ENCODE measurements at regions not wholly inside any gene's neighbourhood (a gene's known extent, or its start where the extent isn't known, plus 50 kb on each side); places are given as distances from the start of the nearest gene placed in this dataset.

GRCh38 chr19:30675086-30675485 is 302.9 kb downstream of the ZNF536 start:
- Histone ChIP-seq H3K36me3 (no peaks in the 10 kb centered on the region), H3K27me3 (ENCODE audit: low read depth) (peaks cover 39% of the 10 kb centered on the region), H3K27ac (replicated peaks) (no peak overlapping the region), H3K4me3 (no peak overlapping the region), H3K4me1 (peaks cover 19% of the 10 kb centered on the region), H3K9me3 (replicated peaks) (no peaks in the 10 kb centered on the region)
- intact Hi-C loops (cut with micrococcal nuclease): no loop called here
- DNase-seq: no peak
- TF ChIP-seq CTCF (IDR thresholded peaks at IDR 0.05; ENCODE audit: borderline replicate concordance): no peak

- intact Hi-C loops (cut with micrococcal nuclease): no loop called here
- Histone ChIP-seq H3K27me3 (ENCODE audit: low read depth) (peaks cover 40% of the 10 kb centered on the region), H3K27ac (replicated peaks) (no peak overlapping the region), H3K36me3 (no peaks in the 10 kb centered on the region), H3K9me3 (replicated peaks) (no peaks in the 10 kb centered on the region), H3K4me1 (peaks cover 22% of the 10 kb centered on the region), H3K4me3 (no peak overlapping the region)
- no peak for TF ChIP-seq CTCF (IDR thresholded peaks at IDR 0.05; ENCODE audit: borderline replicate concordance)
- no peak for DNase-seq
Observed at GRCh38 chr19:30674656-30675055, 302.5 kb downstream of the ZNF536 start.

GRCh38 chr19:30673336-30673735 is 301.2 kb downstream of the ZNF536 start:
- Histone ChIP-seq H3K36me3 (no peaks in the 10 kb centered on the region), H3K4me3 (no peak overlapping the region), H3K27ac (replicated peaks) (no peak overlapping the region), H3K27me3 (ENCODE audit: low read depth) (peaks cover 45% of the 10 kb centered on the region), H3K4me1 (peaks cover 30% of the 10 kb centered on the region), H3K9me3 (replicated peaks) (no peaks in the 10 kb centered on the region)
- intact Hi-C loops (cut with micrococcal nuclease): no loop called here
- DNase-seq: no peak
- no peak for TF ChIP-seq CTCF (IDR thresholded peaks at IDR 0.05; ENCODE audit: borderline replicate concordance)

GRCh38 chr19:30672926-30673325 is 300.7 kb downstream of the ZNF536 start:
- no peak for TF ChIP-seq CTCF (IDR thresholded peaks at IDR 0.05; ENCODE audit: borderline replicate concordance)
- peaks cover 30% of the 10 kb centered on the region for H3K4me1 ChIP-seq
- DNase-seq: no peak
- peaks cover 47% of the 10 kb centered on the region for H3K27me3 ChIP-seq (ENCODE audit: low read depth)
- no peaks in the 10 kb centered on the region for H3K36me3 ChIP-seq
- no peaks in the 10 kb centered on the region for H3K9me3 ChIP-seq (replicated peaks)
- no peak overlapping the region for H3K27ac ChIP-seq (replicated peaks)
- intact Hi-C loops (cut with micrococcal nuclease): no loop called here
- H3K4me3 ChIP-seq: no peak overlapping the region

GRCh38 chr19:30671622-30672051 is 299.5 kb downstream of the ZNF536 start:
- Histone ChIP-seq H3K4me3 (no peak overlapping the region), H3K27ac (replicated peaks) (peak overlapping the region; percentile 63), H3K27me3 (ENCODE audit: low read depth) (peaks cover 42% of the 10 kb centered on the region), H3K36me3 (no peaks in the 10 kb centered on the region), H3K4me1 (peaks cover 30% of the 10 kb centered on the region), H3K9me3 (replicated peaks) (no peaks in the 10 kb centered on the region)
- peak; percentile 59 for DNase-seq
- intact Hi-C loops (cut with micrococcal nuclease): no loop called here
- no peak for TF ChIP-seq CTCF (IDR thresholded peaks at IDR 0.05; ENCODE audit: borderline replicate concordance)

GRCh38 chr19:30671367-30671619 is 299.1 kb downstream of the ZNF536 start:
- no peak for DNase-seq
- Histone ChIP-seq H3K27me3 (ENCODE audit: low read depth) (peaks cover 42% of the 10 kb centered on the region), H3K36me3 (no peaks in the 10 kb centered on the region), H3K9me3 (replicated peaks) (no peaks in the 10 kb centered on the region), H3K4me3 (no peak overlapping the region), H3K27ac (replicated peaks) (peak overlapping the region; percentile 63), H3K4me1 (peaks cover 30% of the 10 kb centered on the region)
- intact Hi-C loops (cut with micrococcal nuclease): no loop called here
- no peak for TF ChIP-seq CTCF (IDR thresholded peaks at IDR 0.05; ENCODE audit: borderline replicate concordance)

All from left ventricle myocardium inferior (tissue), 1 donor.